ENCODE measurements at regions not wholly inside any gene's neighbourhood (a gene's known extent, or its start where the extent isn't known, plus 50 kb on each side); places are given as distances from the start of the nearest gene placed in this dataset.

GRCh38 chr2:101556033-101556459 is 81.1 kb upstream of the RFX8 start:
- no peak for DNase-seq (ENCODE audit: low read depth)

- no peak for DNase-seq (ENCODE audit: low read depth)
Measured at GRCh38 chr2:101551336-101551888, 76.5 kb upstream of the RFX8 start.

- no peak for DNase-seq (ENCODE audit: low read depth)
Measured at GRCh38 chr2:101550555-101550954, 75.6 kb upstream of the RFX8 start.

GRCh38 chr2:101549371-101549770 is 74.5 kb upstream of the RFX8 start:
- no peak for DNase-seq (ENCODE audit: low read depth)

- no peak for DNase-seq (ENCODE audit: low read depth)
Measured at GRCh38 chr2:101546376-101547058, 71.6 kb upstream of the RFX8 start.

GRCh38 chr2:101545950-101546349 is 71.0 kb upstream of the RFX8 start:
- DNase-seq (ENCODE audit: low read depth): no peak

- no peak for DNase-seq (ENCODE audit: low read depth)
Measured at GRCh38 chr2:101540518-101540917, 65.6 kb upstream of the RFX8 start.

- DNase-seq (ENCODE audit: low read depth): no peak
Measured at GRCh38 chr2:101538076-101538475, 63.2 kb upstream of the RFX8 start.

- DNase-seq (ENCODE audit: low read depth): no peak
Measured at GRCh38 chr2:101534149-101534611, 59.3 kb upstream of the RFX8 start.

- DNase-seq (ENCODE audit: low read depth): no peak
Measured at GRCh38 chr2:101533561-101534148, 58.7 kb upstream of the RFX8 start.

- DNase-seq (ENCODE audit: low read depth): no peak
Measured at GRCh38 chr2:101528501-101528900, 53.6 kb upstream of the RFX8 start.

- DNase-seq (ENCODE audit: low read depth): no peak
Measured at GRCh38 chr2:101524806-101525430, 50.0 kb upstream of the RFX8 start.
